IMR-90 (cell line): ENCODE measurements at regions not wholly inside any gene's neighbourhood (a gene's known extent, or its start where the extent isn't known, plus 50 kb on each side); places are given as distances from the start of the nearest gene placed in this dataset.
"Not testable (repeated sequence)": the region's sequence is repeated elsewhere in the genome, so short reads cannot be mapped to it uniquely, and the experiment has no call there.

ENCODE experiments used
- ATAC-seq: fragments of 200-7000 bp; cut with Tn5 transposase; 2 replicates; pipeline ENCODE4 v1.9.1; 2020; ENCODE audit warnings: low read depth, mild to moderate bottlenecking, moderate library complexity
- BruUV-seq: library from RNA; stranded (reverse); fragments of 400-500 nt; replicated peaks from 2 replicates; lab custom pipeline; 2021; lab: Mats Ljungman, UMichigan
- CTCF ChIA-PET: fragments of 300-600 bp; formaldehyde crosslinking; extraction: SDS; loops from one replicate; lab custom pipeline; 2021; ENCODE audit warnings: antibody characterized with exemption; lab: Yijun Ruan, JAX
- POLR2A ChIA-PET: fragments of 300-600 bp; sonication (Branson Sonifier 250); formaldehyde crosslinking; loops from one replicate; lab custom pipeline; 2022; ENCODE audit warnings: antibody characterized with exemption; ENCODE audit not compliant: unreplicated experiment; lab: Charles Lee
- DNase-seq: peaks from one replicate; pipeline ENCODE4 v3.0.0; 2013
- H2AFZ ChIP-seq: replicated peaks from 2 replicates; pipeline ENCODE3; 2013; ENCODE audit warnings: low read length, mild to moderate bottlenecking; ENCODE audit not compliant: poor library complexity
- H2AK5ac ChIP-seq: 2 replicates; pipeline ENCODE4 v1.6.1; 2013; ENCODE audit warnings: low read depth, low read length, inconsistent platforms
- H2AK9ac ChIP-seq: replicated peaks from 2 replicates; pipeline ENCODE3; 2013; ENCODE audit warnings: mild to moderate bottlenecking, low read depth, low read length, moderate library complexity; ENCODE audit not compliant: poor library complexity
- H2BK120ac ChIP-seq: 2 replicates; pipeline ENCODE4 v1.6.1; 2013; ENCODE audit warnings: low read depth, low read length, inconsistent platforms
- H2BK15ac ChIP-seq: 3 replicates; pipeline ENCODE4 v1.6.1; 2013; ENCODE audit warnings: low read depth, low read length, inconsistent platforms
- H2BK20ac ChIP-seq: 2 replicates; pipeline ENCODE4 v1.6.1; 2013; ENCODE audit warnings: low read depth, mild to moderate bottlenecking, inconsistent platforms, low read length, moderate library complexity
- H2BK5ac ChIP-seq: 2 replicates; pipeline ENCODE4 v1.6.1; 2013; ENCODE audit warnings: mild to moderate bottlenecking, low read depth, low read length, inconsistent platforms; ENCODE audit not compliant: poor library complexity, severe bottlenecking
- H3K14ac ChIP-seq: replicated peaks from 2 replicates; pipeline ENCODE4 v1.6.1; 2013; ENCODE audit warnings: low read depth, low read length, inconsistent platforms
- H3K18ac ChIP-seq: 2 replicates; pipeline ENCODE4 v1.6.1; 2013; ENCODE audit warnings: low read depth, low read length, control low read depth
- H3K23ac ChIP-seq: 2 replicates; pipeline ENCODE4 v1.6.1; 2013; ENCODE audit warnings: low read depth, low read length, inconsistent platforms
- H3K27ac ChIP-seq: 2 replicates; pipeline ENCODE4 v1.5.1; 2013; ENCODE audit warnings: mild to moderate bottlenecking, control low read depth, low read length; ENCODE audit not compliant: insufficient read depth
- H3K27me3 ChIP-seq: 2 replicates; pipeline ENCODE4 v1.6.1; 2013; ENCODE audit warnings: low read length; ENCODE audit not compliant: control insufficient read depth, insufficient read depth
- H3K36me3 ChIP-seq: 2 replicates; pipeline ENCODE4 v1.6.1; 2013; ENCODE audit warnings: low read length, mixed read lengths; ENCODE audit not compliant: control insufficient read depth, insufficient read depth
- H3K4ac ChIP-seq: 2 replicates; pipeline ENCODE4 v1.6.1; 2013; ENCODE audit warnings: low read depth, low read length, inconsistent platforms
- H3K4me1 ChIP-seq: 2 replicates; pipeline ENCODE4 v1.6.1; 2013; ENCODE audit warnings: low read length, mixed read lengths; ENCODE audit not compliant: control insufficient read depth, insufficient read depth
- H3K4me2 ChIP-seq: 2 replicates; pipeline ENCODE4 v1.6.1; 2013; ENCODE audit warnings: low read depth, mild to moderate bottlenecking, control low read depth, low read length, moderate library complexity
- H3K4me3 ChIP-seq: 2 replicates; pipeline ENCODE4 v1.5.1; 2013; ENCODE audit warnings: low read depth, mild to moderate bottlenecking, control low read depth, low read length, moderate library complexity; ENCODE audit not compliant: insufficient read depth
- H3K56ac ChIP-seq: 2 replicates; pipeline ENCODE4 v1.6.1; 2013; ENCODE audit warnings: low read length, inconsistent platforms; ENCODE audit not compliant: insufficient read depth; ENCODE audit errors: extremely low read depth
- H3K79me1 ChIP-seq, 2 experiments: 2 replicates each; pipeline ENCODE4 v1.6.1; 2013; ENCODE audit warnings: low read length in 2 of 2, inconsistent platforms in 1 of 2, low read depth in 1 of 2
- H3K9ac ChIP-seq: 2 replicates; pipeline ENCODE4 v1.6.1; 2013; ENCODE audit warnings: low read depth, low read length, control low read depth
- H3K9me1 ChIP-seq: 2 replicates; pipeline ENCODE4 v1.6.1; 2013; ENCODE audit warnings: low read length, inconsistent platforms; ENCODE audit not compliant: insufficient read depth
- H3K9me3 ChIP-seq: 2 replicates; pipeline ENCODE4 v1.6.1; 2013; ENCODE audit warnings: low read length; ENCODE audit not compliant: control insufficient read depth, insufficient read depth
- H4K20me1 ChIP-seq: 2 replicates; pipeline ENCODE4 v1.6.1; 2013; ENCODE audit warnings: low read length, inconsistent platforms; ENCODE audit not compliant: insufficient read depth
- H4K5ac ChIP-seq: 2 replicates; pipeline ENCODE4 v1.6.1; 2013; ENCODE audit warnings: mild to moderate bottlenecking, low read depth, low read length, control low read depth
- H4K8ac ChIP-seq, 2 experiments: 2 replicates each; pipeline ENCODE4 v1.6.1; 2013; ENCODE audit warnings: low read depth in 2 of 2, low read length in 2 of 2, control low read depth in 1 of 2, inconsistent platforms in 1 of 2
- H4K91ac ChIP-seq: 2 replicates; pipeline ENCODE4 v1.6.1; 2013; ENCODE audit warnings: low read depth, low read length, inconsistent platforms; ENCODE audit not compliant: insufficient read depth
- CEBPB ChIP-seq: IDR thresholded peaks from 2 replicates; pipeline ENCODE4 v1.6.1; 2012; ENCODE audit warnings: low read depth, low read length, improper control_type of control experiment
- FOS ChIP-seq: fragments of 150-350 bp; IDR thresholded peaks from 2 replicates; pipeline ENCODE4 v1.6.1; 2016; ENCODE audit warnings: low read depth, low read length
- MAFK ChIP-seq: IDR thresholded peaks from 2 replicates; pipeline ENCODE4 v1.6.1; 2012; ENCODE audit warnings: low read depth, low read length, improper control_type of control experiment
- NFE2L2 ChIP-seq: fragments of 150-350 bp; IDR thresholded peaks from 2 replicates; pipeline ENCODE4 v1.6.1; 2016; ENCODE audit warnings: low read depth, mild to moderate bottlenecking, low read length
- POLR2A ChIP-seq: IDR thresholded peaks from 2 replicates; pipeline ENCODE4 v1.6.1; 2012; ENCODE audit warnings: mild to moderate bottlenecking, low read depth, low read length
- RFX5 ChIP-seq: IDR thresholded peaks from 2 replicates; pipeline ENCODE4 v1.8.0; 2012; ENCODE audit warnings: low read depth, mild to moderate bottlenecking, low read length, moderate library complexity
- WGBS, 2 experiments: methylation state at CpG; one replicate each; pipeline versions ENCODE4 v1.1.5 to v1.1.7; 2013; ENCODE audit warnings: missing lambda C conversion rate in 2 of 2; ENCODE audit not compliant: insufficient read length in 1 of 2; ENCODE audit errors: extremely low coverage in 2 of 2; 5-methylcytosine and 5-hydroxymethylcytosine counted together
- dilution Hi-C: fragments of 300-500 bp; cut with HindIII; formaldehyde crosslinking; loops from one replicate; pipeline ENCODE4 v1.14.3; 2018; ENCODE audit warnings: low sequenced_read_pairs; ENCODE audit not compliant: unreplicated experiment
- in situ Hi-C: fragments of 300-500 bp; cut with MboI; formaldehyde crosslinking; loops from 3 replicates; pipeline ENCODE4 v1.14.3; 2019; ENCODE audit warnings: low sequenced_read_pairs, inconsistent platforms, mixed read lengths
- intact Hi-C: fragments of 100-400 bp; cut with micrococcal nuclease; formaldehyde crosslinking; loops from 2 replicates; pipeline ENCODE4 v1.10.0; 2022

DNA sequence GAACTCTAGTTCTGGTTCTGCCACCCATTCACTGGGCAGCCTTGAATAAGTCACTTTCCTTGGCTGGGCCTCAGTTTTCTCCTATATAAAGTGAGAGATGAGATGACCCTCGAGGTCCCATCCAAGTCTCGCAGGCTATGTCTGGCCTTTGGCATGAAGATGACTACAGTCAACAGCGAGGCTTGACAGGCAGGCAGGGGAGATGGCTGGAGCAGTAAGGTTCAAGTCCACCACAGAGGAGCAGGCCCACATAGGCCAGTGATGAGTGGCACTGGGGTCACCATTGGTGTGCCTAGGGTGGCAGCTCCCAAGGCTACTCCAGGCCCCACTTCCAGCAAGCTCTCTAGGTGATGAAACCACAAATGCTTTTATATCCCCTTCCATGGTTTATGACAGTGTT lies 161.4 kb downstream of the ZFP36L2 start:
- H3K27me3 ChIP-seq: no peaks in the 10 kb centered on the region
- H3K36me3 ChIP-seq: no peaks in the 10 kb centered on the region
- H2AFZ ChIP-seq: peak overlapping the region; percentile 24
- ChIA-PET CTCF (no interaction called here), POLR2A (no interaction called here)
- DNase-seq (no peak), ATAC-seq (no peak)
- in situ Hi-C loops (no loop called here), dilution Hi-C loops (no loop called here), intact Hi-C loops (no loop called here)
- no peaks in the 10 kb centered on the region for H3K4me1 ChIP-seq
- H3K4ac ChIP-seq: no peak overlapping the region
- no peak overlapping the region for H3K4me2 ChIP-seq
- no peak overlapping the region; the same call in 1 of the 2 replicates for H4K91ac ChIP-seq
- BruUV-seq: no TSS peak
- peak overlapping the region; percentile 31 for H2AK5ac ChIP-seq
- 0 out of 3 replicates have a peak overlapping the region, but pooled peaks have one; percentile 72 for H2BK15ac ChIP-seq
- no peaks in the 10 kb centered on the region for H3K9me1 ChIP-seq
- no peak overlapping the region for H4K8ac ChIP-seq
- no peak overlapping the region for H4K5ac ChIP-seq
- no peak overlapping the region for H3K14ac ChIP-seq
- H3K56ac ChIP-seq: no peak overlapping the region
- H3K9me3 ChIP-seq: no peaks in the 10 kb centered on the region; the same call in 1 of the 2 replicates
- no peak overlapping the region for H2AK9ac ChIP-seq
- WGBS, 2 experiments: no CpG with 5 or more reads among the region's 3 CpGs
- no peak overlapping the region for H3K23ac ChIP-seq
- no peak overlapping the region for H3K27ac ChIP-seq
- no peaks in the 10 kb centered on the region for H4K20me1 ChIP-seq
- H2BK5ac ChIP-seq: no peak overlapping the region
- no peak overlapping the region for H3K4me3 ChIP-seq
- no peak overlapping the region for H3K9ac ChIP-seq
- peak overlapping the region; percentile 9; the same call in 1 of the 2 replicates for H2BK120ac ChIP-seq
- H3K79me1 ChIP-seq: no peaks in the 10 kb centered on the region
- H3K18ac ChIP-seq: no peak overlapping the region
- TF ChIP-seq POLR2A (no peak), FOS (no peak), NFE2L2 (no peak), RFX5 (no peak), CEBPB (no peak), MAFK (no peak)
- H2BK20ac ChIP-seq: no peak overlapping the region; the same call in 1 of the 2 replicates

- H3K18ac ChIP-seq, H2BK5ac ChIP-seq, H2BK120ac ChIP-seq, H3K9ac ChIP-seq, H3K27ac ChIP-seq, H2BK15ac ChIP-seq, H4K91ac ChIP-seq, H3K36me3 ChIP-seq, BruUV-seq, ATAC-seq, H2BK20ac ChIP-seq, H4K8ac ChIP-seq, H3K4ac ChIP-seq, H3K79me1 ChIP-seq, DNase-seq, intact Hi-C loops, POLR2A ChIA-PET, H3K14ac ChIP-seq, CTCF ChIA-PET, H3K4me2 ChIP-seq, H3K9me1 ChIP-seq, H2AK9ac ChIP-seq, H3K56ac ChIP-seq, dilution Hi-C loops, H3K4me1 ChIP-seq, H4K5ac ChIP-seq, H3K9me3 ChIP-seq, H3K23ac ChIP-seq, H2AFZ ChIP-seq, H2AK5ac ChIP-seq, H3K4me3 ChIP-seq, H4K20me1 ChIP-seq, H3K27me3 ChIP-seq, in situ Hi-C loops: not testable (repeated sequence)
- WGBS, 2 experiments: no CpG with 5 or more reads among the region's 32 CpGs
These were observed 163.3 kb downstream of the ZFP36L2 start for GRCh38 chr2:43063096-43063495.
